ENCODE measurements at regions not wholly inside any gene's neighbourhood (a gene's known extent, or its start where the extent isn't known, plus 50 kb on each side); places are given as distances from the start of the nearest gene placed in this dataset.

DNA sequence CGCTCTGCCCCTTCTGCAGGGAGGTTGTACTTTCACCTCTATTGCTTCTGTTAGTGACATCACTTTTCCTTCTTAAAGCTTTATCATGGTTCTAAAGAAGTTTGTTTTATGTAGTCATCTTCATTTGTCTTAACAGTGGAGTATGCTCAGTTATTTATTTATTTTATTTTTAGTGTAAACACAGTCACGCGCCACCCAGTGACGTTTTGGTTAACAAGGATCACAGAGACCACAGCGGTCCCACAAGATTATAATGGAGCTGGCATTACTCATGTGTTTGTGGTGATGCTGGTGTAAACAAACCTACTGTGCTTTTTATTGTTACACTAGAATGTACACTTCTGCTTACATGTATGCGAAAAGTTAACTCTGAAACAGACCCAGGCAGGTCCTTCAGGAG, 89.9 kb downstream of the SOX11 start (continued):
- TF ChIP-seq, protein P1, sequence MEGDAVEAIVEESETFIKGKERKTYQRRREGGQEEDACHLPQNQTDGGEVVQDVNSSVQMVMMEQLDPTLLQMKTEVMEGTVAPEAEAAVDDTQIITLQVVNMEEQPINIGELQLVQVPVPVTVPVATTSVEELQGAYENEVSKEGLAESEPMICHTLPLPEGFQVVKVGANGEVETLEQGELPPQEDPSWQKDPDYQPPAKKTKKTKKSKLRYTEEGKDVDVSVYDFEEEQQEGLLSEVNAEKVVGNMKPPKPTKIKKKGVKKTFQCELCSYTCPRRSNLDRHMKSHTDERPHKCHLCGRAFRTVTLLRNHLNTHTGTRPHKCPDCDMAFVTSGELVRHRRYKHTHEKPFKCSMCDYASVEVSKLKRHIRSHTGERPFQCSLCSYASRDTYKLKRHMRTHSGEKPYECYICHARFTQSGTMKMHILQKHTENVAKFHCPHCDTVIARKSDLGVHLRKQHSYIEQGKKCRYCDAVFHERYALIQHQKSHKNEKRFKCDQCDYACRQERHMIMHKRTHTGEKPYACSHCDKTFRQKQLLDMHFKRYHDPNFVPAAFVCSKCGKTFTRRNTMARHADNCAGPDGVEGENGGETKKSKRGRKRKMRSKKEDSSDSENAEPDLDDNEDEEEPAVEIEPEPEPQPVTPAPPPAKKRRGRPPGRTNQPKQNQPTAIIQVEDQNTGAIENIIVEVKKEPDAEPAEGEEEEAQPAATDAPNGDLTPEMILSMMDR (IDR thresholded peaks at IDR 0.05 in 2 of 3, conservative IDR thresholded peaks at IDR 0.05 in 1 of 3; ENCODE audit: borderline replicate concordance in 1 of 3, insufficient read depth in 1 of 3, low read depth in 2 of 3, low read length in 2 of 3) = no peak
- TF ChIP-seq POLR2AphosphoS5 (IDR thresholded peaks at IDR 0.05; ENCODE audit: low read depth, low read length) = no peak
- TF ChIP-seq TCF7L2 (IDR thresholded peaks at IDR 0.05; ENCODE audit: borderline replicate concordance, extremely low read depth, insufficient read depth, insufficient read length) = no peak
- no peak for TF ChIP-seq JUND (IDR thresholded peaks at IDR 0.05)
- no peak for TF ChIP-seq ZNF274 (IDR thresholded peaks at IDR 0.05; ENCODE audit: low read depth, low read length)
- TF ChIP-seq CEBPB (IDR thresholded peaks at IDR 0.05; ENCODE audit: low read depth) = no peak

DNA sequence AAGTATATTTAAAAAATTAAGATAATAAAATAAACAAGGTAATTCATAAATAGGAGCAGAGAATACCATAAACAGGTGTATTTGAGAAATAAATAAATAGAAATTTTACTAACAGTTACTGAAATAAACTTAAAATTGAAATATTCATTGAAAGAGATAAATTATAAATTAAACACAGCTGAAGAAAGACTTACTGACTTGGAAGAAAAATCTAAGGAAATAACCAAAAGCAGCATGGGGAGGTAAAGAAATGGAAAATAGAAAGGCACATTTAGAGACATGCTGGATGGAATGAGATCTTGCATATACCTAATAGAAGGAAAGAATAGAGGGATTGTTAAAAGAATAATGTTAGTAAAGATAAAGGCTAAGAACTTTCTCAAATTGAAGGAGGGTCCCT, 96.3 kb downstream of the SOX11 start:
- intact Hi-C loops (cut with micrococcal nuclease) = no loop called here
- RAD21 ChIA-PET (ENCODE audit: low non-redundant PET in 1 of 2, low total read pairs in 2 of 2, uncharacterized antibody in 2 of 2, unreplicated experiment in 2 of 2) = no interaction called here
- Histone ChIP-seq H3K9me3 (ENCODE audit: control insufficient read depth in 1 of 2, insufficient read depth in 1 of 2, low read depth in 1 of 2, low read length in 2 of 2) (peaks cover 5 to 13% of the 10 kb centered on the region in 2 experiments; a peak in 2 of 4 replicates), H3K4me1 (ENCODE audit: control insufficient read depth in 1 of 2, insufficient read depth in 2 of 2, low read length in 2 of 2) (no peaks in the 10 kb centered on the region), H3K4me3 (replicated peaks in 1 of 2; ENCODE audit: low read depth in 1 of 2, low read length in 2 of 2) (no peak overlapping the region), H3K4me2 (ENCODE audit: low read length) (no peak overlapping the region), H3K27me3 (ENCODE audit: insufficient read depth, low read length) (no peaks in the 10 kb centered on the region), H3K27ac (ENCODE audit: low read depth, low read length) (no peak overlapping the region), H2AFZ (ENCODE audit: low read depth, low read length, poor library complexity, severe bottlenecking) (no peak overlapping the region), H3K79me2 (ENCODE audit: insufficient read depth, low read length) (no peaks in the 10 kb centered on the region), H4K20me1 (ENCODE audit: insufficient read depth) (no peaks in the 10 kb centered on the region), H3K9me2 (ENCODE audit: insufficient read depth) (no peaks in the 10 kb centered on the region), H3K9ac (ENCODE audit: low read length) (no peak overlapping the region), H3K36me3 (ENCODE audit: control insufficient read depth in 1 of 2, insufficient read depth in 2 of 2, low read length in 2 of 2) (no peaks in the 10 kb centered on the region)
- DNase-seq (ENCODE audit: low read depth, low spot score) = no peak
- ATAC-seq = no peak
- TF ChIP-seq POLR2AphosphoS5 (IDR thresholded peaks at IDR 0.05; ENCODE audit: low read depth, low read length) (no peak), SP1 (IDR thresholded peaks at IDR 0.05; ENCODE audit: low read depth) (no peak), EGR1 (IDR thresholded peaks at IDR 0.05; ENCODE audit: low read depth) (no peak), POLR2A (IDR thresholded peaks at IDR 0.05; ENCODE audit: borderline replicate concordance, extremely low read depth, insufficient read depth, insufficient read length) (no peak), ZNF274 (IDR thresholded peaks at IDR 0.05; ENCODE audit: low read depth, low read length) (no peak)
- TF ChIP-seq, protein P2, sequence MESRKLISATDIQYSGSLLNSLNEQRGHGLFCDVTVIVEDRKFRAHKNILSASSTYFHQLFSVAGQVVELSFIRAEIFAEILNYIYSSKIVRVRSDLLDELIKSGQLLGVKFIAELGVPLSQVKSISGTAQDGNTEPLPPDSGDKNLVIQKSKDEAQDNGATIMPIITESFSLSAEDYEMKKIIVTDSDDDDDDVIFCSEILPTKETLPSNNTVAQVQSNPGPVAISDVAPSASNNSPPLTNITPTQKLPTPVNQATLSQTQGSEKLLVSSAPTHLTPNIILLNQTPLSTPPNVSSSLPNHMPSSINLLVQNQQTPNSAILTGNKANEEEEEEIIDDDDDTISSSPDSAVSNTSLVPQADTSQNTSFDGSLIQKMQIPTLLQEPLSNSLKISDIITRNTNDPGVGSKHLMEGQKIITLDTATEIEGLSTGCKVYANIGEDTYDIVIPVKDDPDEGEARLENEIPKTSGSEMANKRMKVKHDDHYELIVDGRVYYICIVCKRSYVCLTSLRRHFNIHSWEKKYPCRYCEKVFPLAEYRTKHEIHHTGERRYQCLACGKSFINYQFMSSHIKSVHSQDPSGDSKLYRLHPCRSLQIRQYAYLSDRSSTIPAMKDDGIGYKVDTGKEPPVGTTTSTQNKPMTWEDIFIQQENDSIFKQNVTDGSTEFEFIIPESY (IDR thresholded peaks at IDR 0.05; ENCODE audit: extremely low read depth, insufficient replicate concordance, low read length) = no peak
- TF ChIP-seq, protein P3, sequence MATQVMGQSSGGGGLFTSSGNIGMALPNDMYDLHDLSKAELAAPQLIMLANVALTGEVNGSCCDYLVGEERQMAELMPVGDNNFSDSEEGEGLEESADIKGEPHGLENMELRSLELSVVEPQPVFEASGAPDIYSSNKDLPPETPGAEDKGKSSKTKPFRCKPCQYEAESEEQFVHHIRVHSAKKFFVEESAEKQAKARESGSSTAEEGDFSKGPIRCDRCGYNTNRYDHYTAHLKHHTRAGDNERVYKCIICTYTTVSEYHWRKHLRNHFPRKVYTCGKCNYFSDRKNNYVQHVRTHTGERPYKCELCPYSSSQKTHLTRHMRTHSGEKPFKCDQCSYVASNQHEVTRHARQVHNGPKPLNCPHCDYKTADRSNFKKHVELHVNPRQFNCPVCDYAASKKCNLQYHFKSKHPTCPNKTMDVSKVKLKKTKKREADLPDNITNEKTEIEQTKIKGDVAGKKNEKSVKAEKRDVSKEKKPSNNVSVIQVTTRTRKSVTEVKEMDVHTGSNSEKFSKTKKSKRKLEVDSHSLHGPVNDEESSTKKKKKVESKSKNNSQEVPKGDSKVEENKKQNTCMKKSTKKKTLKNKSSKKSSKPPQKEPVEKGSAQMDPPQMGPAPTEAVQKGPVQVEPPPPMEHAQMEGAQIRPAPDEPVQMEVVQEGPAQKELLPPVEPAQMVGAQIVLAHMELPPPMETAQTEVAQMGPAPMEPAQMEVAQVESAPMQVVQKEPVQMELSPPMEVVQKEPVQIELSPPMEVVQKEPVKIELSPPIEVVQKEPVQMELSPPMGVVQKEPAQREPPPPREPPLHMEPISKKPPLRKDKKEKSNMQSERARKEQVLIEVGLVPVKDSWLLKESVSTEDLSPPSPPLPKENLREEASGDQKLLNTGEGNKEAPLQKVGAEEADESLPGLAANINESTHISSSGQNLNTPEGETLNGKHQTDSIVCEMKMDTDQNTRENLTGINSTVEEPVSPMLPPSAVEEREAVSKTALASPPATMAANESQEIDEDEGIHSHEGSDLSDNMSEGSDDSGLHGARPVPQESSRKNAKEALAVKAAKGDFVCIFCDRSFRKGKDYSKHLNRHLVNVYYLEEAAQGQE (IDR thresholded peaks at IDR 0.05; ENCODE audit: low read depth) = no peak
- POLR2A ChIA-PET = no interaction called here
- BruUV-seq (replicated peaks) = no TSS peak
- CTCF ChIA-PET = no interaction called here

Measured in HCT116 (cell line).